Ovary (tissue), 3 donors: ENCODE measurements at regions not wholly inside any gene's neighbourhood (a gene's known extent, or its start where the extent isn't known, plus 50 kb on each side); places are given as distances from the start of the nearest gene placed in this dataset.

ENCODE experiments used
- EP300 ChIP-seq: sonication (generic); formaldehyde crosslinking; IDR thresholded peaks from one replicate; pipeline ENCODE4 v1.6.1; 2017; ENCODE audit warnings: antibody characterized with exemption
- POLR2A ChIP-seq: fragments of 450-650 bp; IDR thresholded peaks from one replicate; pipeline ENCODE4 v1.6.1; 2017; ENCODE audit warnings: antibody characterized with exemption, mild to moderate bottlenecking, moderate library complexity
- TF ChIP-seq, protein P1 (sequence below), 3 donors: fragments of 450-650 bp in 2 of 3; fragments of 200-600 bp in 1 of 3; IDR thresholded peaks; one replicate each; pipeline versions ENCODE4 v1.5.1 to v1.8.0; 2016 to 2022; ENCODE audit warnings: antibody characterized with exemption in 3 of 3, mild to moderate bottlenecking in 1 of 3
- donor health status: DM: no; HTN: no; CAD: no.

- TF ChIP-seq, protein P1, sequence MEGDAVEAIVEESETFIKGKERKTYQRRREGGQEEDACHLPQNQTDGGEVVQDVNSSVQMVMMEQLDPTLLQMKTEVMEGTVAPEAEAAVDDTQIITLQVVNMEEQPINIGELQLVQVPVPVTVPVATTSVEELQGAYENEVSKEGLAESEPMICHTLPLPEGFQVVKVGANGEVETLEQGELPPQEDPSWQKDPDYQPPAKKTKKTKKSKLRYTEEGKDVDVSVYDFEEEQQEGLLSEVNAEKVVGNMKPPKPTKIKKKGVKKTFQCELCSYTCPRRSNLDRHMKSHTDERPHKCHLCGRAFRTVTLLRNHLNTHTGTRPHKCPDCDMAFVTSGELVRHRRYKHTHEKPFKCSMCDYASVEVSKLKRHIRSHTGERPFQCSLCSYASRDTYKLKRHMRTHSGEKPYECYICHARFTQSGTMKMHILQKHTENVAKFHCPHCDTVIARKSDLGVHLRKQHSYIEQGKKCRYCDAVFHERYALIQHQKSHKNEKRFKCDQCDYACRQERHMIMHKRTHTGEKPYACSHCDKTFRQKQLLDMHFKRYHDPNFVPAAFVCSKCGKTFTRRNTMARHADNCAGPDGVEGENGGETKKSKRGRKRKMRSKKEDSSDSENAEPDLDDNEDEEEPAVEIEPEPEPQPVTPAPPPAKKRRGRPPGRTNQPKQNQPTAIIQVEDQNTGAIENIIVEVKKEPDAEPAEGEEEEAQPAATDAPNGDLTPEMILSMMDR (IDR thresholded peaks at IDR 0.05) = no peak
- TF ChIP-seq POLR2A (no peak), EP300 (no peak)
Measured at GRCh38 chr12:89783359-89784060, 74.9 kb upstream of the ATP2B1 start.
